ENCODE measurements at regions not wholly inside any gene's neighbourhood (a gene's known extent, or its start where the extent isn't known, plus 50 kb on each side); places are given as distances from the start of the nearest gene placed in this dataset.
"Not testable (repeated sequence)": the region's sequence is repeated elsewhere in the genome, so short reads cannot be mapped to it uniquely, and the experiment has no call there.

GRCh38 chrX:52585892-52586291, 68.8 kb downstream of the SSX7 start:
- DNase-seq = no peak

- no peak for DNase-seq
Observed at GRCh38 chrX:52577464-52578173, 60.8 kb upstream of the XAGE1B start.

- no peak for DNase-seq
Observed at GRCh38 chrX:52576946-52577345, 60.1 kb upstream of the XAGE1B start.

GRCh38 chrX:52576474-52576873, 59.6 kb upstream of the XAGE1B start:
- no peak for DNase-seq

GRCh38 chrX:52574416-52575275, 57.8 kb upstream of the XAGE1B start:
- DNase-seq = peak; percentile 68

- DNase-seq = not testable (repeated sequence)
Observed at GRCh38 chrX:52568146-52568545, 51.3 kb upstream of the XAGE1B start.

Measured in NCI-H2227 treated with DMSO at 0.1 percent for 48 hours (cell line).